ENCODE measurements at regions not wholly inside any gene's neighbourhood (a gene's known extent, or its start where the extent isn't known, plus 50 kb on each side); places are given as distances from the start of the nearest gene placed in this dataset.
"Not testable (repeated sequence)": the region's sequence is repeated elsewhere in the genome, so short reads cannot be mapped to it uniquely, and the experiment has no call there.

- no peak for DNase-seq (ENCODE audit: low read depth)
These were observed 236.4 kb downstream of the TFEC start for GRCh38 chr7:115793958-115794702.

DNA sequence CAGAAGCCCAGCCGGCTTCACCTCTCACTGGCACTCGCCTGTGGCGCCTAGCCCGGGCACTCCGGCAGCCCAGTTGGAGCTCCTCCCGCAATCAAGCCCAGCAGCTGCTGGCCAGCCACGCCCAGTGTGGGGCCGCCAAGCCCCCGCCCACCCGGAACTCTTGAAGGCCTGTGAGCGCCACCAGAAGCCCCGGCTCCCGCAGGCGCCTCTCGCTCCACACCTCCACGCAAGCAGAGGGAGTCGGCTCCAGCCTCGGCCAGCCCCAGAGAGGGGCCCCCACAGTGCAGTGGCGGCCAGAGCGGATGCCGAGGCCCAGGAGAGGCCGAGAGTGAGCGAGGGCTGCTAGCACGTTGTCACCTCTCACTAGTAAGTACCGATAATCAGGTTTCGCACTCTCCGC, 240.7 kb downstream of the TFEC start:
- DNase-seq (ENCODE audit: low read depth): no peak

DNA sequence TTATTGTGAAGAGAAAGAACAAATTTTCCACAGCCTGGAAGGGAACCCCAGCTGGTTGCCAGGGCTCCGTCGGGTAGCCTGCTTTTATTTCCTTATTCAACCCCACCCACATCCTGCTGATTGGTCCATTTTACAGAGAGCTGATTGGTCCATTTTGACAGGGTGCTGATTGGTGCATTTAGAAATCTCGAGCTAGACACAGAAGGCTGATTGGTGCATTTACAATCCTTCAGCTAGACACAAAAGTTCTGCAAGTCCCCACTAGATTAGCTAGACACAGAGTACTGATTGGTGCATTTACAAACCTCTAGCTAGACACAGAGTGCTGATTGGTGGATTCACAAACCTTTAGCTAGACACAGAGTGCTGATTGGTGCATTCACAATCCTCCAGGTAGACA, 241.1 kb downstream of the TFEC start:
- DNase-seq (ENCODE audit: low read depth): not testable (repeated sequence)

GRCh38 chr7:115782696-115783490, 247.7 kb downstream of the TFEC start:
- DNase-seq (ENCODE audit: low read depth): peak; percentile 7

GRCh38 chr7:115779561-115779960, 251.0 kb downstream of the TFEC start:
- DNase-seq (ENCODE audit: low read depth): peak; percentile 22

GRCh38 chr7:115775981-115776380, 254.6 kb downstream of the TFEC start:
- no peak for DNase-seq (ENCODE audit: low read depth)

- DNase-seq (ENCODE audit: low read depth): no peak
These were observed 267.2 kb downstream of the TFEC start for GRCh38 chr7:115763347-115763746.

DNA sequence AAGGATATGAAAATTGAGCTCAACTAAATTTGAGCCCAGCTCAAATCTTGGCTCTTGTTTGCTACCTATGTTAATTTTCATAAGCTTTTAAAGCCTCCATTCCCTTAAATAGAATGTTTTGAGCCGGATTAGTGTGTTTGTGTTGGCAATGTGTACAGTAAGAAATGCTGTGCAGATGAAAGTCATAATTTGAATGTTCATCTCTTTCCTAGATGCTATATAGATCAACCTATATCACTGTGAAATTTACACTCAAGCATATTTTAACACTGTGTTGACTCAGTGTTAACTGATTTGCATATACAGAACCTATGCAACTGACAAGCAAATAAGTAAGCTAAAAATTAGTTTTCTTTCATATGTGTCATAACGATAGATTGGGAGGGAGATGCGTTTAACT, 272.5 kb downstream of the TFEC start:
- no peak for DNase-seq (ENCODE audit: low read depth)

DNA sequence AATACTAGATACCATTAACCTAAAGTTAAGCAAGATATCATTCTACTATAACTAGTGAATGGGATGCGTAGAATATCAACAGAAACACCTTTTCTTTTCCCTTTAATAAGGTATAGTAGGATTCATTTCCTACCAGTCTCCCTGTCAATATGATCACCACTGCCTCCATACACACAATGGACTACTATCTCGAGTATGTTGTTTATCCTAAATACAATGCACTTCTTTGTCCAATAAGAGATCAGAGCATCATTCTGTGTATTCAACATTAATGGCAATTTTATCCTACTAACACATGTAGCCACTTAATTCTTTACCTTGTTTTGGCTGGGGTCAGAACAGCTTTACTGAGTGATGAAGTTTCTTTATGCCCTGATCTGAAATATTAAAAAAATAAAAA, 276.3 kb downstream of the TFEC start:
- no peak for DNase-seq (ENCODE audit: low read depth)

DNA sequence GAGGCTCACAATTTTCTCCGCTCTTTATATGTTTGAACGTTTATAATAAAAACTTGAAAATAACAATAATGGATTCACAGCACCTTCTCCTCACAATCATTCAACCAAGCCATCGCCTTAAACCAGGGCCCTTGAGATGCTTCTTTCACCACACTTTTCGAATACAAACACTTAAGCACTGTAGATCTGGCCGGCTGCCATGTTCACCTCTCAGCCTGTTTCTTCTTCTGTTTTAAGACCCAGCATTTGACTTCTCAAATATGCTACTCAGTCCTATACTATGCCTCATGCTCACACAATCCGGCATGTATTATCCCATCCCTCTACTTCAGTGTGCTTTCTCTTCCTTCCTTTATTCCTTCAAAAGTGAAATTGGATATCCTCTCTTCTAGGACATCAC, 280.6 kb downstream of the TFEC start:
- DNase-seq (ENCODE audit: low read depth): no peak

GRCh38 chr7:115748123-115748738, 282.3 kb downstream of the TFEC start:
- DNase-seq (ENCODE audit: low read depth): peak; percentile 9

GRCh38 chr7:115747174-115747573, 283.4 kb downstream of the TFEC start:
- DNase-seq (ENCODE audit: low read depth): peak; percentile 2

GRCh38 chr7:115740043-115740442, 290.5 kb downstream of the TFEC start:
- no peak for DNase-seq (ENCODE audit: low read depth)

DNA sequence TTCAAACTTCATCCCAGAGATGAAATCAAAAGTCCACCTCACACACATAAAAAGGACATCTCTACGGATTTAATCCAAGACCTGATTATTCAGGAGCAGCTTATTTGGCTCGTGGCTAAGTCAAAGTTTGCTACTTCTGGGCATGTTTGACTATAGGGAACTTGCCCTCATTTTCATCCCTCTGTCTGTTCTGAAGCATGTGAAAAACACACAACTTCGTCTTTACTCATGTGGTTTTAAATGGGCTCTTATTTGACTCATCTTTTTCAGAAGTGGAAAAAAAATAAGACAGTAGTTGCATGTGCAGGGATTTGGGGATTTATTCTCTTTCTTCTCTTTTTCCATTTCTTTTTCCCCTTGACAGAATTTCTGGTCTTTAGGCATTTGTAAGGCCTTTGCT, 295.9 kb downstream of the TFEC start:
- DNase-seq (ENCODE audit: low read depth): no peak

- no peak for DNase-seq (ENCODE audit: low read depth)
These were observed 298.6 kb downstream of the TFEC start for GRCh38 chr7:115731796-115732471.

GRCh38 chr7:115728518-115728917, 302.0 kb downstream of the TFEC start:
- no peak for DNase-seq (ENCODE audit: low read depth)

DNA sequence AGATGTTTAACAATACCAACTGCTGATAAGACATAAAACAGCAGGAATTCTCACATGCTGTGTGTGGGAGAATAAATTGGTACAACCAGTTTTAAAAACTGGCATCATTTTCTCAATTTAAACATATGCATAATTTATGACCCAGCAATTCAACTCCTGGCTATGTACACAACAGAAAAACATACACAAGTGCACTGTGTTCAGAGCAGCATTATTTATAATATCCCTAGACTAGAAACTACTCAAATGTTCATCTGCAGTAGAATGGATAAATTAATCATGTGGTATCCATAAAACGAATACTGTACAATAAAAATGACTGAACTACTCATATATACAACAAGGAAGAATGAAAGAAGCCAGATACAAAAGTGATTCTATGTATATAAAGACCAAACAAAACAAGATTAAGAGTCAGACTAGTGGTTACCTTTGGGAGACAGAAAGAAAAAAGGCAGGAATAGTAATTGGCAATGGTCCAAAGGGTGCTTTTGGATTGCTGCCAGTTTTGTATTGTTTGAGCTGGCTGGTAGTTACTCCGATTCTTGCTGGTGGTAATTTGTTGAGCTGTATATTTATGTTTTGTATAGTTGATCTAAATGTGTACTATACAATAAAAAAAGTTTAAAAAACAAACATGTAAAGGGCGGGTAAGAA, 306.0 kb downstream of the TFEC start:
- DNase-seq (ENCODE audit: low read depth): peak; percentile 10

- DNase-seq (ENCODE audit: low read depth): no peak
These were observed 308.1 kb downstream of the TFEC start for GRCh38 chr7:115722302-115722977.

GRCh38 chr7:115721293-115722217, 309.0 kb downstream of the TFEC start:
- no peak for DNase-seq (ENCODE audit: low read depth)

DNA sequence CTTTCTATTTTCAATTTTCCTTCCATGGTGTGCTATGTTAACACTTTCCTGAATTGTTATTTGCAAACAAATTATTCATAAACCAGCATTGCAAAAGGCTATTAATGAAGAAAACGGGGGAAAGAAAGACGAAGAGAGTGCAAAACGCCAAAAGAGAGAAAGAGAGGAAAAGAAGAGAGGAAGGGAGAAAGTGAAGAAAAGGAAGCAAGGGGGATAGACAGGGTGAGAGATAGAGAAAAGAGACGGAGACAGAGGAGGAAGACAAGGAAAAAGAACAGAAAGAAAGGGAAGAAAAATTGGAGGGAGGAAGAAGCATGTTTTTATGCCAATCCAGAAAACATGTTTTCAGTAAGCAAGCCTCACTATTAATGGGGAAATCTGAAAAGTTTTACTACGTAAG, 310.6 kb downstream of the TFEC start:
- no peak for DNase-seq (ENCODE audit: low read depth)

All from LHCN-M2 (cell line).